Stomach smooth muscle (tissue), 2 donors: ENCODE measurements at regions not wholly inside any gene's neighbourhood (a gene's known extent, or its start where the extent isn't known, plus 50 kb on each side); places are given as distances from the start of the nearest gene placed in this dataset.

Source experiments
- H3K27ac ChIP-seq: one replicate; pipeline ENCODE4 v1.7.0; 2013; ENCODE audit warnings: mild to moderate bottlenecking, low read length, inconsistent platforms
- H3K27me3 ChIP-seq, 2 donors: one replicate each; pipeline ENCODE4 v1.7.0; 2013; ENCODE audit warnings: low read length in 2 of 2; ENCODE audit not compliant: insufficient read depth in 2 of 2, control insufficient read depth in 1 of 2
- H3K36me3 ChIP-seq, 2 donors: one replicate each; pipeline ENCODE4 v1.7.0; 2013; ENCODE audit warnings: low read length in 2 of 2; ENCODE audit not compliant: control insufficient read depth in 2 of 2, insufficient read depth in 2 of 2
- H3K4me1 ChIP-seq: one replicate; pipeline ENCODE4 v1.7.0; 2013; ENCODE audit warnings: low read length; ENCODE audit not compliant: control insufficient read depth, insufficient read depth
- H3K4me3 ChIP-seq, 2 donors: one replicate each; pipeline ENCODE4 v1.7.0; 2013; ENCODE audit warnings: low read length in 2 of 2
- H3K9ac ChIP-seq, 2 donors: one replicate each; pipeline ENCODE4 v1.7.0; 2013; ENCODE audit warnings: low read length in 2 of 2, mild to moderate bottlenecking in 1 of 2
- H3K9me3 ChIP-seq, 2 donors: one replicate each; pipeline ENCODE4 v1.7.0; 2013; ENCODE audit warnings: low read length in 2 of 2; ENCODE audit not compliant: control insufficient read depth in 2 of 2
- donor health status: healthy.
- donor health status: Pancreatic carcinoma.

- no peaks in the 10 kb centered on the region for H3K4me1 ChIP-seq
- H3K4me3 ChIP-seq = no peak overlapping the region
- no peaks in the 10 kb centered on the region for H3K9me3 ChIP-seq
- no peaks in the 10 kb centered on the region for H3K36me3 ChIP-seq
- H3K27me3 ChIP-seq = no peaks in the 10 kb centered on the region
- H3K27ac ChIP-seq = no peak overlapping the region
- H3K9ac ChIP-seq = no peak overlapping the region
Observed at GRCh38 chr5:114006582-114006981, 355.3 kb upstream of the KCNN2 start.

GRCh38 chr5:114007678-114008077, 354.2 kb upstream of the KCNN2 start:
- no peaks in the 10 kb centered on the region for H3K36me3 ChIP-seq
- H3K9ac ChIP-seq = no peak overlapping the region
- no peaks in the 10 kb centered on the region for H3K4me1 ChIP-seq
- no peak overlapping the region for H3K27ac ChIP-seq
- no peak overlapping the region for H3K4me3 ChIP-seq
- no peaks in the 10 kb centered on the region for H3K27me3 ChIP-seq
- no peaks in the 10 kb centered on the region for H3K9me3 ChIP-seq

- no peaks in the 10 kb centered on the region for H3K4me1 ChIP-seq
- H3K27me3 ChIP-seq = no peaks in the 10 kb centered on the region
- no peak overlapping the region for H3K9ac ChIP-seq
- H3K9me3 ChIP-seq = no peaks in the 10 kb centered on the region
- no peak overlapping the region for H3K4me3 ChIP-seq
- no peak overlapping the region for H3K27ac ChIP-seq
- H3K36me3 ChIP-seq = no peaks in the 10 kb centered on the region
Observed at GRCh38 chr5:114010362-114010761, 351.5 kb upstream of the KCNN2 start.

- H3K27me3 ChIP-seq = peaks cover 0 to 2% of the 10 kb centered on the region in 2 donors
- H3K27ac ChIP-seq = no peak overlapping the region
- H3K36me3 ChIP-seq = no peaks in the 10 kb centered on the region
- H3K4me3 ChIP-seq = no peak overlapping the region
- H3K9ac ChIP-seq = no peak overlapping the region
- H3K9me3 ChIP-seq = no peaks in the 10 kb centered on the region
- H3K4me1 ChIP-seq = no peaks in the 10 kb centered on the region
Observed at GRCh38 chr5:114018186-114018585, 343.7 kb upstream of the KCNN2 start.

GRCh38 chr5:114038756-114039155, 323.1 kb upstream of the KCNN2 start:
- Histone ChIP-seq H3K36me3 (no peaks in the 10 kb centered on the region), H3K27me3 (peaks cover 0 to 2% of the 10 kb centered on the region in 2 donors), H3K4me3 (no peak overlapping the region), H3K9ac (no peak overlapping the region), H3K9me3 (no peaks in the 10 kb centered on the region), H3K4me1 (no peaks in the 10 kb centered on the region), H3K27ac (no peak overlapping the region)

GRCh38 chr5:114050087-114050486, 311.8 kb upstream of the KCNN2 start:
- Histone ChIP-seq H3K27ac (no peak overlapping the region), H3K4me1 (peaks cover 23% of the 10 kb centered on the region)

GRCh38 chr5:114053372-114053771, 308.5 kb upstream of the KCNN2 start:
- peaks cover 34% of the 10 kb centered on the region for H3K4me1 ChIP-seq
- H3K9me3 ChIP-seq = no peaks in the 10 kb centered on the region
- no peak overlapping the region for H3K4me3 ChIP-seq
- no peak overlapping the region for H3K27ac ChIP-seq
- H3K27me3 ChIP-seq = no peaks in the 10 kb centered on the region
- no peak overlapping the region for H3K9ac ChIP-seq
- no peaks in the 10 kb centered on the region for H3K36me3 ChIP-seq

More at GRCh38 chr5:114050087-114050486, 311.8 kb upstream of the KCNN2 start:
- H3K9ac ChIP-seq = no peak overlapping the region
- H3K36me3 ChIP-seq = no peaks in the 10 kb centered on the region
- H3K4me3 ChIP-seq = no peak overlapping the region
- H3K9me3 ChIP-seq = no peaks in the 10 kb centered on the region
- H3K27me3 ChIP-seq = no peaks in the 10 kb centered on the region

GRCh38 chr5:114054594-114054993, 307.3 kb upstream of the KCNN2 start:
- no peak overlapping the region for H3K9ac ChIP-seq
- H3K27ac ChIP-seq = no peak overlapping the region
- H3K27me3 ChIP-seq = no peaks in the 10 kb centered on the region
- H3K36me3 ChIP-seq = no peaks in the 10 kb centered on the region
- H3K4me3 ChIP-seq = peak overlapping the region in 1 of 2 donors; percentile 79
- H3K4me1 ChIP-seq = peaks cover 34% of the 10 kb centered on the region
- H3K9me3 ChIP-seq = no peaks in the 10 kb centered on the region

GRCh38 chr5:114055318-114056184, 306.3 kb upstream of the KCNN2 start:
- peak overlapping the region in 1 of 2 donors; percentile 4 for H3K9ac ChIP-seq
- no peaks in the 10 kb centered on the region for H3K9me3 ChIP-seq

GRCh38 chr5:114056185-114056538, 305.7 kb upstream of the KCNN2 start:
- Histone ChIP-seq H3K27ac (no peak overlapping the region), H3K9ac (no peak overlapping the region), H3K9me3 (no peaks in the 10 kb centered on the region), H3K4me1 (peaks cover 34% of the 10 kb centered on the region), H3K27me3 (no peaks in the 10 kb centered on the region), H3K36me3 (no peaks in the 10 kb centered on the region), H3K4me3 (peak overlapping the region; percentile 79 to 81)

More at GRCh38 chr5:114055318-114056184, 306.3 kb upstream of the KCNN2 start:
- Histone ChIP-seq H3K27ac (no peak overlapping the region), H3K4me3 (peak overlapping the region; percentile 79 to 81), H3K27me3 (no peaks in the 10 kb centered on the region), H3K36me3 (no peaks in the 10 kb centered on the region), H3K4me1 (peaks cover 34% of the 10 kb centered on the region)

GRCh38 chr5:114060866-114061265, 301.0 kb upstream of the KCNN2 start:
- Histone ChIP-seq H3K4me1 (peaks cover 5% of the 10 kb centered on the region), H3K36me3 (no peaks in the 10 kb centered on the region), H3K9ac (no peak overlapping the region), H3K4me3 (no peak overlapping the region), H3K9me3 (no peaks in the 10 kb centered on the region), H3K27ac (no peak overlapping the region), H3K27me3 (no peaks in the 10 kb centered on the region)
